ENCODE measurements at regions not wholly inside any gene's neighbourhood (a gene's known extent, or its start where the extent isn't known, plus 50 kb on each side); places are given as distances from the start of the nearest gene placed in this dataset.

DNA sequence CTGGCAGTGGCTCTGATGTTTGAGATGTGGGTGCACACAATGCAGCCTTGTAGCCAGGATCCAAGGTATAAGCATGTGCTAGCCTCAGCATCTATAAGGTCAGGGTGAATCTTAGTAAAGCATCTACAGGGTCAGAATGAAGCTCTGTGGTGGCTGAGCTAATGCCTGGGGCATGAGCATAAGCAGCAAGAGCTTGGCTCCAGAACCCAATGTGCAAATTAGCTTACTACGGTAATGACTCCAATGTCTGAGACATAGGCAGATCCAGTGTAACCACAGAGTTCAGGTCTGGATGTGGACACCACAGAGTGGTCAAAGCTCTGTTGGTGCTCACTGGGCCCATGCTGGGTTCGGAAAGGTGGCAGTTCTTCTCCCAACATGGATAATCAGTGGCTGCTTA lies 304.5 kb upstream of the NECTIN3 start:
- DNase-seq (ENCODE audit: low read depth, low spot score): no peak
- ChIA-PET RAD21 (ENCODE audit: unreplicated experiment) (no interaction called here), CTCF (no interaction called here), SMC1A (ENCODE audit: uncharacterized antibody, unreplicated experiment) (interaction anchor here (1.3 kb wide), 1 partner anchor 11 kb away, joined by 4 read pairs; no protein-coding TSS in a partner anchor), POLR2A (no interaction called here)
- ATAC-seq: no peak
- Histone ChIP-seq H3K4me2 (ENCODE audit: control insufficient read depth, insufficient read depth) (no peak overlapping the region), H3K4me3 (no peak overlapping the region), H3K4me1 (ENCODE audit: control insufficient read depth, insufficient read depth, low read length) (no peaks in the 10 kb centered on the region), H2AFZ (ENCODE audit: control insufficient read depth, low read depth, low read length) (no peak overlapping the region), H3K27ac (ENCODE audit: control insufficient read depth, insufficient read depth) (no peak overlapping the region), H3K9me3 (replicated peaks; ENCODE audit: control insufficient read depth, insufficient read depth, low read length) (no peaks in the 10 kb centered on the region), H4K20me1 (ENCODE audit: control insufficient read depth, insufficient read depth) (no peaks in the 10 kb centered on the region), H3K9ac (ENCODE audit: control insufficient read depth, insufficient read depth, low read length) (no peak overlapping the region), H3K79me2 (ENCODE audit: control insufficient read depth, insufficient read depth, low read length) (no peaks in the 10 kb centered on the region), H3K36me3 (ENCODE audit: control insufficient read depth in 2 of 2, insufficient read depth in 2 of 2, low read length in 1 of 2) (no peaks in the 10 kb centered on the region), H3K27me3 (replicated peaks in 1 of 2; ENCODE audit: control insufficient read depth in 2 of 2, insufficient read depth in 2 of 2, low read length in 1 of 2) (no peaks in the 10 kb centered on the region)
- WGBS (ENCODE audit: insufficient coverage, insufficient replicate concordance, low lambda C conversion rate, missing lambda C conversion rate): 17% methylated on average over 2 of the region's 2 CpGs
- in situ Hi-C loops (cut with MboI) (no loop called here), intact Hi-C loops (cut with micrococcal nuclease; ENCODE audit: unreplicated experiment) (no loop called here)
- FAIRE-seq: no peak
- TF ChIP-seq RUNX3 (IDR thresholded peaks at IDR 0.05; ENCODE audit: low read length) (no peak), NRF1 (conservative IDR thresholded peaks at IDR 0.05; ENCODE audit: low read depth, low read length) (no peak), POLR2A (IDR thresholded peaks at IDR 0.05; ENCODE audit: low read depth, low read length) (no peak), GABPA (IDR thresholded peaks at IDR 0.05; ENCODE audit: low read depth) (no peak), MEF2A (IDR thresholded peaks at IDR 0.05; ENCODE audit: insufficient read depth, low read depth, low read length) (no peak), BACH1 (IDR thresholded peaks at IDR 0.05; ENCODE audit: borderline replicate concordance) (no peak), SRF (IDR thresholded peaks at IDR 0.05; ENCODE audit: low read depth in 2 of 2, low read length in 2 of 2) (no peak), CTCF (IDR thresholded peaks at IDR 0.05 in 2 of 3, conservative IDR thresholded peaks at IDR 0.05 in 1 of 3; ENCODE audit: control insufficient read depth in 2 of 3, extremely low read depth in 1 of 3, insufficient read depth in 1 of 3, low read depth in 3 of 3, low read length in 3 of 3) (no peak), EZH2 (IDR thresholded peaks at IDR 0.05; ENCODE audit: borderline replicate concordance, control insufficient read depth, low read depth, low read length) (no peak), LARP7 (IDR thresholded peaks at IDR 0.05) (no peak)
- BruUV-seq (replicated peaks): no TSS peak

All from GM12878 (cell line).